ENCODE measurements at regions not wholly inside any gene's neighbourhood (a gene's known extent, or its start where the extent isn't known, plus 50 kb on each side); places are given as distances from the start of the nearest gene placed in this dataset.

GRCh38 chr15:70578196-70578595 is 185.2 kb downstream of the UACA start:
- no peak for TF ChIP-seq JUND (IDR thresholded peaks at IDR 0.05; ENCODE audit: low read length)
- TF ChIP-seq TEAD4 (IDR thresholded peaks at IDR 0.05; ENCODE audit: low read depth, low read length), result no peak
- TF ChIP-seq RAD21 (IDR thresholded peaks at IDR 0.05 in 1 of 2, conservative IDR thresholded peaks at IDR 0.05 in 1 of 2; ENCODE audit: low read depth in 2 of 2, low read length in 2 of 2), result no peak
- TF ChIP-seq KDM1A (IDR thresholded peaks at IDR 0.05; ENCODE audit: borderline replicate concordance, low read length), result no peak
- TF ChIP-seq, protein P1, sequence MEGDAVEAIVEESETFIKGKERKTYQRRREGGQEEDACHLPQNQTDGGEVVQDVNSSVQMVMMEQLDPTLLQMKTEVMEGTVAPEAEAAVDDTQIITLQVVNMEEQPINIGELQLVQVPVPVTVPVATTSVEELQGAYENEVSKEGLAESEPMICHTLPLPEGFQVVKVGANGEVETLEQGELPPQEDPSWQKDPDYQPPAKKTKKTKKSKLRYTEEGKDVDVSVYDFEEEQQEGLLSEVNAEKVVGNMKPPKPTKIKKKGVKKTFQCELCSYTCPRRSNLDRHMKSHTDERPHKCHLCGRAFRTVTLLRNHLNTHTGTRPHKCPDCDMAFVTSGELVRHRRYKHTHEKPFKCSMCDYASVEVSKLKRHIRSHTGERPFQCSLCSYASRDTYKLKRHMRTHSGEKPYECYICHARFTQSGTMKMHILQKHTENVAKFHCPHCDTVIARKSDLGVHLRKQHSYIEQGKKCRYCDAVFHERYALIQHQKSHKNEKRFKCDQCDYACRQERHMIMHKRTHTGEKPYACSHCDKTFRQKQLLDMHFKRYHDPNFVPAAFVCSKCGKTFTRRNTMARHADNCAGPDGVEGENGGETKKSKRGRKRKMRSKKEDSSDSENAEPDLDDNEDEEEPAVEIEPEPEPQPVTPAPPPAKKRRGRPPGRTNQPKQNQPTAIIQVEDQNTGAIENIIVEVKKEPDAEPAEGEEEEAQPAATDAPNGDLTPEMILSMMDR (IDR thresholded peaks at IDR 0.05; ENCODE audit: control extremely low read depth in 1 of 3, insufficient read depth in 1 of 3, low read depth in 1 of 3, low read length in 3 of 3), result no peak

Measured in H1 (cell line).